HepG2 (cell line): ENCODE measurements at regions not wholly inside any gene's neighbourhood (a gene's known extent, or its start where the extent isn't known, plus 50 kb on each side); places are given as distances from the start of the nearest gene placed in this dataset.

Source experiments
- AGO2 ChIP-seq: fragments of 200-400 bp; formaldehyde crosslinking; optimal IDR thresholded peaks from 2 replicates; pipeline ENCODE3; 2017; ENCODE audit warnings: mild to moderate bottlenecking, low read depth, low read length, moderate library complexity
- ETV6 ChIP-seq: sonication (generic); formaldehyde crosslinking; conservative IDR thresholded peaks from 2 replicates; pipeline ENCODE4 v1.4.0; 2020; ENCODE audit warnings: missing genetic modification reagents
- EZH2 ChIP-seq: conservative IDR thresholded peaks from 2 replicates; pipeline ENCODE4 v1.6.1; 2012; ENCODE audit warnings: mild to moderate bottlenecking, low read depth, low read length, moderate library complexity
- MYNN ChIP-seq: sonication (generic); formaldehyde crosslinking; IDR thresholded peaks from 2 replicates; pipeline ENCODE4 v1.4.0; 2020; ENCODE audit warnings: mild to moderate bottlenecking, low read depth, missing genetic modification reagents
- POLR2A ChIP-seq, 2 experiments: IDR thresholded peaks; 2 replicates each; pipeline ENCODE4 v1.6.1; 2011; ENCODE audit warnings: low read depth in 2 of 2, low read length in 2 of 2, mild to moderate bottlenecking in 1 of 2, moderate library complexity in 1 of 2; ENCODE audit not compliant: insufficient read depth in 1 of 2
- ZHX1 ChIP-seq: sonication (generic); formaldehyde crosslinking; IDR thresholded peaks from 2 replicates; pipeline ENCODE4 v1.8.1; 2022; ENCODE audit warnings: low read depth, mild to moderate bottlenecking, missing genetic modification reagents
- ZNF678 ChIP-seq: sonication (generic); formaldehyde crosslinking; IDR thresholded peaks from 2 replicates; pipeline ENCODE4 v1.4.0; 2020; ENCODE audit warnings: mild to moderate bottlenecking, missing genetic modification reagents

GRCh38 chr1:181872562-181872961 lies 188.9 kb downstream of the ZNF648 start:
- TF ChIP-seq ZHX1 (CRISPR knock-in tag), result no peak
- no peak for TF ChIP-seq POLR2A (IDR thresholded peaks at IDR 0.05; ENCODE audit: insufficient read depth in 1 of 2, low read depth in 2 of 2, low read length in 2 of 2)
- TF ChIP-seq MYNN (CRISPR knock-in tag), result no peak
- no peak for TF ChIP-seq EZH2
- no peak for TF ChIP-seq ETV6
- TF ChIP-seq AGO2, result no peak
- no peak for TF ChIP-seq ZNF678 (CRISPR knock-in tag)
